ENCODE measurements at regions not wholly inside any gene's neighbourhood (a gene's known extent, or its start where the extent isn't known, plus 50 kb on each side); places are given as distances from the start of the nearest gene placed in this dataset.

- TF ChIP-seq EZH2 (IDR thresholded peaks at IDR 0.05; ENCODE audit: borderline replicate concordance, low read depth, low read length, poor library complexity, severe bottlenecking), result no peak
- peaks cover 32% of the 10 kb centered on the region for H3K27me3 ChIP-seq (replicated peaks; ENCODE audit: insufficient read depth, low read depth, low read length, poor library complexity)
- no peaks in the 10 kb centered on the region for H3K36me3 ChIP-seq (ENCODE audit: insufficient read depth, low read length, poor library complexity, severe bottlenecking)
- no TSS peak for BruUV-seq (replicated peaks)
- no peaks in the 10 kb centered on the region for H3K9me3 ChIP-seq (ENCODE audit: low read depth, low read length, poor library complexity, severe bottlenecking)
- no peak for DNase-seq (ENCODE audit: low spot score)
- CTCF ChIA-PET, result no interaction called here
- no peak overlapping the region for H3K4me3 ChIP-seq (ENCODE audit: low read depth, low read length, poor library complexity, severe bottlenecking)
- intact Hi-C loops (cut with micrococcal nuclease; ENCODE audit: unreplicated experiment), result no loop called here
- no peaks in the 10 kb centered on the region for H3K4me1 ChIP-seq (ENCODE audit: insufficient read depth, low read length, poor library complexity, severe bottlenecking)
- H3K27ac ChIP-seq (ENCODE audit: low read depth, low read length, poor library complexity, severe bottlenecking), result no peak overlapping the region
- POLR2A ChIA-PET (ENCODE audit: low non-redundant PET), result no interaction called here
Observed at GRCh38 chr1:60170709-60171108, 97.1 kb upstream of the C1orf87 start.

DNA sequence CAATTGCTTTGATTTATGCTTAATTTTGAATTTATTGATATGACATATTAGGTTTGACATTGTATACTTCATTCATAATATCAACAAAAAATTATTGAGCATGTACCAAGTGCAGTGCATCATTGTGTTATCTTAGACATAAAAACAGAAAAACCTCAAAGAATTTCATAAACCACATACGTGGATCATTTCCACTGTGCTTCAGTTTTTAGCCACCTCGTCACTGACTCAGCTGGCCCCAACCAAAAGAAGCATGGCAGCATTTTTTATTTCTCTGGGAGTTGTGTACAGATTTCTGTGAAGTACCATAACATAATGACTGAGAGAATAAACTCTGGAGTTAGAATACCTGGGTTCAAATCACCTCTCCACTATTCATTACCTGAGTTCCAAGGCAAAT, 95.6 kb upstream of the C1orf87 start:
- peaks cover 47% of the 10 kb centered on the region for H3K27me3 ChIP-seq (replicated peaks; ENCODE audit: insufficient read depth, low read depth, low read length, poor library complexity)
- BruUV-seq (replicated peaks), result no TSS peak
- no peak overlapping the region for H3K4me3 ChIP-seq (ENCODE audit: low read depth, low read length, poor library complexity, severe bottlenecking)
- H3K4me1 ChIP-seq (ENCODE audit: insufficient read depth, low read length, poor library complexity, severe bottlenecking), result no peaks in the 10 kb centered on the region
- H3K27ac ChIP-seq (ENCODE audit: low read depth, low read length, poor library complexity, severe bottlenecking), result no peak overlapping the region
- H3K9me3 ChIP-seq (ENCODE audit: low read depth, low read length, poor library complexity, severe bottlenecking), result no peaks in the 10 kb centered on the region
- ChIA-PET POLR2A (ENCODE audit: low non-redundant PET) (no interaction called here), CTCF (no interaction called here)
- H3K36me3 ChIP-seq (ENCODE audit: insufficient read depth, low read length, poor library complexity, severe bottlenecking), result no peaks in the 10 kb centered on the region
- DNase-seq (ENCODE audit: low spot score), result no peak
- TF ChIP-seq CTCF (conservative IDR thresholded peaks at IDR 0.05; ENCODE audit: low read depth, low read length), result no peak
- no peak for TF ChIP-seq EZH2 (IDR thresholded peaks at IDR 0.05; ENCODE audit: borderline replicate concordance, low read depth, low read length, poor library complexity, severe bottlenecking)
- intact Hi-C loops (cut with micrococcal nuclease; ENCODE audit: unreplicated experiment), result no loop called here

- no peak for DNase-seq (ENCODE audit: low spot score)
- ChIA-PET POLR2A (ENCODE audit: low non-redundant PET) (no interaction called here), CTCF (no interaction called here)
- TF ChIP-seq CTCF (conservative IDR thresholded peaks at IDR 0.05; ENCODE audit: low read depth, low read length) (no peak), EZH2 (IDR thresholded peaks at IDR 0.05; ENCODE audit: borderline replicate concordance, low read depth, low read length, poor library complexity, severe bottlenecking) (no peak)
- Histone ChIP-seq H3K36me3 (ENCODE audit: insufficient read depth, low read length, poor library complexity, severe bottlenecking) (no peaks in the 10 kb centered on the region), H3K27ac (ENCODE audit: low read depth, low read length, poor library complexity, severe bottlenecking) (no peak overlapping the region), H3K4me1 (ENCODE audit: insufficient read depth, low read length, poor library complexity, severe bottlenecking) (no peaks in the 10 kb centered on the region), H3K9me3 (ENCODE audit: low read depth, low read length, poor library complexity, severe bottlenecking) (no peaks in the 10 kb centered on the region), H3K27me3 (replicated peaks; ENCODE audit: insufficient read depth, low read depth, low read length, poor library complexity) (peaks cover 30% of the 10 kb centered on the region), H3K4me3 (ENCODE audit: low read depth, low read length, poor library complexity, severe bottlenecking) (no peak overlapping the region)
- intact Hi-C loops (cut with micrococcal nuclease; ENCODE audit: unreplicated experiment), result no loop called here
- no TSS peak for BruUV-seq (replicated peaks)
Observed at GRCh38 chr1:60162936-60163335, 89.4 kb upstream of the C1orf87 start.

DNA sequence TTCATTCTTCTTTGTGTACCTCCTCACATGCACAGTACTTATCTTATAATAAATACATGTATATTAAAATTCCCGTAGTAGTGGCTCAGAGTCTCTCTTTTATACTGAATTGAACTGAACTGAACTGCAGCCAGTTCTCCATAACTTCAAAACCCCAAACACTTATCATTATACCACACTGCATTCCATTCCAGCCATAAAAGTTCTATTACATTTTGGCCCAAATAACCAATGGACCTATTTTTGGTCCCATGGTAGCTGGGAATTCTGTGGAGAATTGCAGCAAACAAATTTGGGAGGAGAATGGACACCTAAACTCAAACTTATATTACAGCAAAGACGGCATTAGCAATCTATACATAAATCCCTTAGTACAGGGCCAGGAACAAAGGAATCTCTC, 86.6 kb upstream of the C1orf87 start:
- Histone ChIP-seq H3K36me3 (ENCODE audit: insufficient read depth, low read length, poor library complexity, severe bottlenecking) (no peaks in the 10 kb centered on the region), H3K4me3 (ENCODE audit: low read depth, low read length, poor library complexity, severe bottlenecking) (no peak overlapping the region), H3K27ac (ENCODE audit: low read depth, low read length, poor library complexity, severe bottlenecking) (no peak overlapping the region), H3K4me1 (ENCODE audit: insufficient read depth, low read length, poor library complexity, severe bottlenecking) (no peaks in the 10 kb centered on the region), H3K27me3 (replicated peaks; ENCODE audit: insufficient read depth, low read depth, low read length, poor library complexity) (peaks cover 35% of the 10 kb centered on the region), H3K9me3 (ENCODE audit: low read depth, low read length, poor library complexity, severe bottlenecking) (no peaks in the 10 kb centered on the region)
- BruUV-seq (replicated peaks), result no TSS peak
- no peak for DNase-seq (ENCODE audit: low spot score)
- TF ChIP-seq CTCF (conservative IDR thresholded peaks at IDR 0.05; ENCODE audit: low read depth, low read length), result no peak
- no peak for TF ChIP-seq EZH2 (IDR thresholded peaks at IDR 0.05; ENCODE audit: borderline replicate concordance, low read depth, low read length, poor library complexity, severe bottlenecking)
- intact Hi-C loops (cut with micrococcal nuclease; ENCODE audit: unreplicated experiment), result no loop called here
- POLR2A ChIA-PET (ENCODE audit: low non-redundant PET), result no interaction called here
- CTCF ChIA-PET, result no interaction called here

Data from A673 (cell line).